Right hindlimb (tissue), 1 donor: ENCODE measurements at regions not wholly inside any gene's neighbourhood (a gene's known extent, or its start where the extent isn't known, plus 50 kb on each side); places are given as distances from the start of the nearest gene placed in this dataset.
"Not testable (repeated sequence)": the region's sequence is repeated elsewhere in the genome, so short reads cannot be mapped to it uniquely, and the experiment has no call there.

Source experiments
- DNase-seq: peaks from one replicate; pipeline ENCODE4 v3.0.0-alpha.2; 2018

DNA sequence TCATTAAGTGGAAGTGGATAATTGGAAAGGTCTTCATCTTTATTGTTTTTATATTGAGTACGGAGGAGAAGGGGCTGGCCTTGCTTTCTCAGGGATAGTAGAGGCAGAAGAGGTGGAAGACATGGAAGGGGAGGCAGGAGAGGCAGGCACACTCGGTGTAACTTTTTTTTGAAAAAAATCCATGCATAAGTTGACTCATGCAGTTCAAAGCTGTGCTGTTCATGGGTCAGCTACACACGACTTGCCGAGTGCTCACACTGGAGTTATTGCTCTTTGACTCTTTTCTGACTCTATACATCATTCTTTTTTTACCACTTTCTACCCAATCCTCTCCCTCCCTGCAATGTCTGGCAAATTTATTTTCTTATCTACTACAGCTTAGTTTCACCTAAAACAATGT lies 158.3 kb upstream of the AADAT start:
- no peak for DNase-seq

DNA sequence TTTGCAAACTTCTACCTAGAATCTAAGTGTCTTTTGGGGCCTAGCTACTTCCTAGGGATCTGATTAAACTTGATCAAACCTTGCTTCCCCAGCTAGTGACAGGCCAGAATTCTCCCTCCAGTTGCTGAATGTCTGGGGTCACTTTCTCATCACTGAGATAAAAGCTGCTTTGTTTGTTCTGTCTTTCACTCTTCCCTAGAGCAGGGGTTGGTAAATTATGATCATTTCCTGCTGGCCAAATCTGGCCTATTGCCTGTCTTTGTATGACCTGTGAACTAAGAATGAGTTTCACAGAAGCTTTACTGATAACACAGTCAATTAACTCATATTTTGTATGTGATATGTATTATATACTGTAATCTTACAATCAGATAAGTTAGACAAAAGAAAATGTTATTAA lies 157.8 kb upstream of the AADAT start:
- DNase-seq: no peak

DNA sequence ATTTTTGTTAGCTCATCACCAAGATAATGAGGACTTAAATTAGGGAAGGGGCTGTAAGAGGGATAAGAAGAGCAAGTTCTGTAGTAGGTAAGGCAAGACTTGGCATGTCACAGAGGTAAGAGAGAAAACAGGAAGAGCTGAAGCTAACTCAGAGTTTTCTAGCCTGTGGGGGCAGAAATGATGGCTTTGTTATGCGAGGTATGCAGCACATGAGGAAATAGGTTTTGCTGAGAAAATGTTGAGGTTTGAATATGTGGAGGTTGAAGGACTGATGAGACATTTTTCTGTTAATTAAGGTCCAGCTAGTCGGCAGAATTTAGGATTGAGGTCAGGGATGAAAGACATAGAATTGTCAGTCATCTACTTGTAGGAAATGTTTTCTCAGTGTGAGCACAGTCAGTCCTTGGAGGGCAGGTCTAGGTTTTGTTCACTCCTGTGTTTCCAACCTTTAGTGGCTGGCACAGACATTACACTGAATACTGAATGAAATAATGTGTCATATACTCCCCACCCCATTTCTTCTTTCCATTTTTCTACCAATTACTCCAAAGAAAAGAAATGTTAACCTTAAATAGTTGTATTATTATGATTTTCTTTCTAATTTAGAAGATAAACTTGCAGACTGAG lies 154.0 kb upstream of the AADAT start:
- DNase-seq: no peak

DNA sequence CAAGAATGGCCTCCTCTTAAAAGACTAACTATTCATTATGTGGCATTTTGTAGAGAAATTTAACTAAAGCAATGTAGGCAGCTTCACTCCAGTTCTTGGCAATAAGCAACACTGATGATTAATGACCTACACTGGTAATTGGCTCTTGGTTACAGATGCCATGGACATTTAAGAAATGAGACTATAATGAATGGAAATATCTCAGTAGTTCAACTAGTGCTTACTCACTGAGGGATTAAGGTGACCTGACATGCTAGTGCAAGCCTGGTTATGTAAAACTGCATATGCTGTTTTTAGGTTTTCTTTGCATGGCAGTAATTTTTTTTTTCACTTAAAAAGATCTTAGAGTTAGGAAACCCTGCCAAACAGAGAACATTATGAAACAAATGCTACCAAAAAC lies 152.7 kb upstream of the AADAT start:
- DNase-seq: no peak

DNA sequence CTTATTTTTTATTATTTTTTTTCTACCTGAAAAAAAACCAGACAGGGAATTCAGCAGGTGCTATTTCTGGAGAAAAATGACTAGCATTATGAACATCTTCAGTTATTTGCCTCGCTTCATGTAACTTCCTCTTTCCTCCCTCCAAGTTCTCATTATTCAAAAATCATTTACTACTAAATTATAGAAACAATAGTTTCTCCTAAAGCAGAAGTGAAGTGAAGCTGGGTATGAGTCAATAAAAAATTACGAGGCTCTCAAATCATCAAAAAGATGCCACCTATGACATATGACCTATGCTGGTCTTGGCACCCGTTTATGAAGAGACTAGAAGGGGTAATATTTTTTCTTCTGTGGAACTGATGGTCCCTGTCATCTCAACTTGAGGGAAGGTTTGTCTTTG lies 145.0 kb upstream of the AADAT start:
- no peak for DNase-seq

DNA sequence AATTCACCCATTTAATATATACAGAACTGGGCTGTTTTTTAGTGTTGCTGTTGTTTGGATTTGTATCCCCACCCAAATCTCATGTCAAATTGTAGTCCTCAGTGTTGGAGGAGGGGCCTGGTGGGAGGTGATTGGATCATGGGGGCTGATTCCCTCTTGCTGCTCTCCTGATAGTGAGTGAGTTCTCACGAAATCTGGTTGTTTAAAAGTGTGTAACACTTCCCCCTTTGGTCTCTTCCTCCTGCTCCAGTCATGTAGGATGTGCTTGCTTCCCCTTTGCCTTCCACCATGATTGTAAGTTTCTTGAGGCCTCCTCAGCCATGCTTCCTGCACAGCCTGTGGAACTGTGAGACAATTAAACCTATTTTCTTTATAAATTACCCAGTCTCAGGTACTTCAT lies 141.6 kb upstream of the AADAT start:
- DNase-seq: no peak

DNA sequence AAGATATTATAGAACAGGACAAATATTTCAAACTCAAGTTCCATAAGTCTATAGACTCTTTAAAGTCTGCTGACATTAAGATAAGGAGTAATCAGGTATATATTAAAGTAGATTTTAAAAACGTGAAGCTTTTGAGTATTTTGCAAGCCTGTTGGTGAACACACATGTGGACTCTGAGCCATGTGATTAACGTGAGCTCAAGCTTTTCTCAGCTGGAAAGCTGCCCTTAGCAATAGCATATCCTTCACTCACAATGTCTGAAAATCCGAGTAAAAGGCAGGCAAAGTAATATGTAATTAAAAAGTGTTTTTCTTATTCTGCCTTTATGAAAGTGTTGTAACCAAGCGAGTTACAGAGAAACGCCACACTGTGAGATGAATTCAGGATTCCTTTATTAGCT lies 140.5 kb upstream of the AADAT start:
- DNase-seq: no peak

DNA sequence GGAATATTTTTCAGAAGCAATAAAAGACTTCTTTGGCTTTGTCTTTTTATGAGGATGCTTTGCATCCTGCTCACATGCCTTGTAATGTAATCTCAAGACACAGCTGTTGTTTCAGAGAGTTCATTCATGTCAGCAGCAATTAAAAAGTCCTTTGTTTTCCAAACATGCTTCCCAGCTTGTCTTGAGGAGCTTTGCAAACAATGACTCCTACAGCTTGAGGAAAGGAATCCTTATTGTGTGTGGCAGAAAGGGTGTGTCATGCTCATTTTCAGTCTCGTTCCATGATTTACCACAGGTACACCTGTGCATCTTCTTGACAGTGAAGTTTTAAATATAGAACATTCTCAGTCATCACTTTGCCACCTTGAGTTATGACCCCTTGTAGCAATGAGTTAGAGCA lies 139.2 kb upstream of the AADAT start:
- DNase-seq: no peak

DNA sequence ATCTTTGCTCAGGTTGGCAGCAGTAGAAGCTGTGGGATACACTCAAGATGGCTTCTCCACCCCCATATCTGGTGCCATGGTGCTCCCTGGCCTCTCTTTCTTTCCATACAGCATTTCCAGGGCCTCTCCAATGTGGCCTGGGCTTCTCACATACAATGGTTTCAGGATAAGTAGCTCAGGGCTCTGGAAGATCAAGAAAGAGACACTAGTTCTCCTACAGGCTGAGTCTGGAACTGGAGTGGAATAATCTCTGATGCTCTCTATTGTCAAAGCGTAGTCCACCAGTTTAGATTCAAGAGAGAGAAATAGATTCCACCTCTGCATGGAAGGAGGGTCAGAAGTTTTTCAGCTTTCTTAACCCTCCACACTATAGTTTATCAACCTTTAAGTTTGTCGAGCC lies 138.2 kb upstream of the AADAT start:
- no peak for DNase-seq

DNA sequence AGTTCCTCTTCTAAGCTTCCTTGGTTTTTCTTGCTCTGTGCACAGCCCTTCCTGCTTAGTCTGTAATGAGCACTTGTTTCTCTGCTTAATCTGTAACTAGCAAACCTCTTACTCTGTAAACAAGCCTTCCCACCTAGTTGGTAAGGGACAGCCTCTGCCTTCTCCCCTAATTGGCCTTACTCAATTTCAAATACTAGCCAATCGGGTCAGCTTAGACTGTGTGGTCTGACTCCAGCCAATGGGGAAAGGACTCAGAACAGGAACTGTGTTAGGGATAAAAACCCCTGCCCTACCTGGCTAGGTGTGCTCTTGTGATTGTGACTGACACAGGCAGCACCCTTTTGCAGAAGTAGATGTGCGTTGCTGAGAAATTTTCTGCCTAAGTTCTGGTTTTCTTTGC lies 136.5 kb upstream of the AADAT start:
- DNase-seq: no peak

DNA sequence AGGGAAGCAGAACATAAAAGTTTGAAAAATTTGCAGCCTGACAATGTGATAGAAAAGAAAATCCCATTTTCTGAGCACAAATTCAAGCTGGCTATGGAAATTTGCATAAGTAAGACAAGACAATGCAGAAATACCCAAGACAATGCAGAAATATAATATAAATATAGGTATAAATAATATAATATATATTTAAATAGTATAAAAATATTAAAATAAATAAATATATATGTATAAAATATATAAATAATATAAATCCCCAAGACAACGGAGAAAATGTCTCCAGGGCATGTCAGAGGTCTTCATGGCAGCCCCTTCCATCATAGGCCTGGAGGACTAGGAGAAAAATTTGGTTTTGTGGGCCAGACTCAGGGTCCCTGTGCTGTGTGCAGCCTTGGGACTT lies 125.0 kb upstream of the AADAT start:
- no peak for DNase-seq

DNA sequence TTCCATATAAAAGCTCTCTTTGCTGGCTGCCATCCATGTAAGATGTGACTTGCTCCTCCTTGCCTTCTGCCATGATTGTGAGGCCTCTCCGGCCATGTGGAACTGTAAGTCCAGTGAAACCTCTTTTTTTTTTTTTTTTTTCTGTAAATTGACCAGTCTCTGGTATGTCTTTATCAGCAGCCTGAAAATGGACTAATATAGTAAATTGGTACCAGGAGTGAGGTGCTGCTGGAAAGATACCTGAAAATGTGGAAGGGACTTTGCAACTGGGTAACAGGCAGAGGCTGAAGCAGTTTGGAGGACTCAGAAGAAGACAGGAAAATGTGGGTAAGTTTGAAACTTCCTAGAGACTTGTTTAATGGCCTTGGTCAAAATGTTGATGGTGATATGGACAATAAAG lies 124.3 kb upstream of the AADAT start:
- DNase-seq: no peak

DNA sequence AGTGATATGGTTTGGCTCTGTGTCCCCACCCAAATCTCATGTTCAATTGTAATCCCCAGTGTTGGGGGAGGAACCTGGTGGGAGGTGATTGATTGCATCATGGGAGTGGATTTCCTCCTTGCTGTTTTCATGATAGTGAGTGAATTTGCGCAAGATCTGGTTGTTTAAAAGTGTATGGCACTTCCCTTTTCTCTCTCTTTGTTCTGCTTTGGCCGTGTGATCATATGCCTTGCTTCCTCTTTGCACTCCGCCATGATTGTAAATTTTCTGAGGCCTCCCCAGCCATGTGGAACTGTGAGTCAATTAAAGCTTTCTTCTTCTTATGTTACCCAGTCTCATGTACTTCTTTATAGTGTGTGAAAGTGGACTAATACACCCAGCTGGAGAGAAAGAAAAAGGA lies 113.0 kb upstream of the AADAT start:
- DNase-seq: no peak

DNA sequence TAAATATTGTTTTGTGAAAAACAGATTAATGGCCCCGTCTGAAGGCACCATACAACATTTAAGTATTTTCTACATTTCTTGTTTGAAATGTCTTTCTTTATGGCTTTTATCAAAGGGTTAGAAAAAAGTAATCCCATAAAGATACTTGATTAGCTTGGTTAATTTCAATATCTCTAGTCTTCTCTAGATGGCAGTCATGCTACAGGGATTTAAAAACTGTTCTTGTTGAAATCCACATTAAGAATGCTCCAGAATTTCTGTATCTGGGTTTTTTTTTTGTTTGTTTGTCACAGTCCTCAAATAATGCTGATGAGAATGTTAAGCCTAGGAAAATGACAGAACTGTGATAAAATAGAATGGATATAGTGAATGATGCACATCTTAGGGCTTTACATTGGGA lies 109.0 kb upstream of the AADAT start:
- DNase-seq: no peak

DNA sequence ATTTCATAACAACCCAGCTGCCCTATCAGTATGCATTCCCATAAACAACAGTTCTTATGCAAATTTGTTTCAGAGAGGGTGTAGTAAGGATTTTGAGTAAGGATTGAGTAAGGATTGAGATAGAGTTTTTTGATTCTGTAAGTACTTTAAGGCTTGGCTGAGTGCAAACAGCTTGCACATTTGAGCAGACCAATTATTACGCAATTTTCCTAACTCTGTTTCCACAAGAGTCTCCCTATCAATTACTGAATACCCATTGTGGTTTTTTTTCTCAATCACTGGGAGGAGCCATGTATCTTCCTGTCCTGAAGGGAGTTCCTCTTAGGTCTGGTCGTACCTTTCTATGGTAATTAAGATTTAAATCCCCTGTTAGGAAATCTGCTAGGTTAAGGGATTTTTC lies 105.0 kb upstream of the AADAT start:
- not testable (repeated sequence) for DNase-seq

DNA sequence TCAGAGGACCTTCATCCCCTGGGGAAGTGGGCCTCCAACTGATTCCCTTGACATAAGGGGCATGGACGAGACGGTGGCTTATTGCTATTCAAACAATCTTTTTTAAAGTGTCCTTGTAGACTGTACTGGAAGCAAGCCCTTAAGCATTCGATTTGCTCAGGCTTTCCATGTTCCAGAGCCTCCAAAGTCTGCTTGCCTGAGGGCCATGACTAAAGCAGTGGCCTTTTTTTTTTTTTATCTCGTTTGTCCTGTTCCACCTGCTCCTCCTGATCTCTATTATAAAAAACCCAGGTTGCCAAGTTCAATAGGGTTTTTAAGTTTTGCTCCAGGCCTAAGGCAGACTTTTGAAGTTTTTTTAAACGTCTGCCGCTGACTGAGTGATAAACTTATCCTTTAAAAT lies 103.7 kb upstream of the AADAT start:
- no peak for DNase-seq

DNA sequence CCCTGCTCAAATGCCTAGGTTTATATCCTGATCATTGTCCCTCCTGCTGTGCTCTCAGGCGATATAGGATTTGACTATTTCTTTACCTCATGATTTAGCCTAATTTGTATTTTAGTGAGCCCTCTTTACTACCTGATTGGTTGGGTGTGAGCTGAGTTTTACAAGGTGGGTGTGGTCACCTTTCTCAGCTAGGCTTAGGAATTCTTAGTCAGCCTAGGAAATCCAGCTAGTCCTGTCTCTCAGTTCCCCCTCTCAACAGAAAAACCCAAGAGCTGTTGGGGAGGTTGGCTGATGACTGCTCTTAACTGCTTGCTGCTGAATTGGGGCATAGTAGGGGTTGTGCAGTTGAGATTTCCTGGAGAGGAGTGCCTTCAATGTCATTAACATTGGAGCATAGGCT lies 100.5 kb upstream of the AADAT start:
- no peak for DNase-seq

DNA sequence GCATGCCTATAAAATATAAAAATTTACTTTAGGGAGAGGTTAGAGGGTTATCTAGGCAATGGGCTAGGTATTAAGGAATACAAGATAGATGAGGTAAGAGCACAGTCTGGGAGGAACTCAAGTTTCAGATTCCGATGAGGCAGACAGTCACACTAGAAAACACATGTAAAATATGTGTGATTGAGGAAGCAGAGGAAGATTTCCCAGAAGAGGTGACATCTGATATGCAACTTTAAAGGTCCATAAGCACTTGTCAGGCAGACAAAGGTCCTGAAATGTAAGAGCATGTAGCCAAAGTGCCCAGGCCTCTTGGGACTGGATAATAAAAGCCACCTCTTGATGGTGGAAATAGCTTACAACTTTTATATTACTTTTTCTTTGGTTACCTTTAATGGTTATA lies 81.1 kb upstream of the AADAT start:
- DNase-seq: no peak

DNA sequence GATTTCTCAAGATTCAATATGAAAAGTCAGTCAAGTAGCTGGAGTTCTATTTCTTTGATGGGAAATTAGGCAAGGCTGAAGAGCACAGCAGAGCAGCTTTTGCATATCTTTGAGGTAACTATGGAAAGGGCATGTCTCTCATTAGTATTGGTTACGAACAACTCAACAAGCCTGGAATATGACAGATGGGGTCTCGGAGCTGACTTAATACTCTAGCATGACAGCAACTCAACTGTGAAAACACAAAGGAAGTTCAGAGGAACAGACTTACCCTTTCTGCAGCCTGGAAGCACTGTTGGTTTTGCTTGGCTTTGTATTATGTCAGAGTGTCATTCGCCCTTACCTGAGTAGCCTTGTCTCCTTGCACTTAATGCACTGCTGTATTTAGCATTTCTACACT lies 79.9 kb upstream of the AADAT start:
- DNase-seq: no peak

DNA sequence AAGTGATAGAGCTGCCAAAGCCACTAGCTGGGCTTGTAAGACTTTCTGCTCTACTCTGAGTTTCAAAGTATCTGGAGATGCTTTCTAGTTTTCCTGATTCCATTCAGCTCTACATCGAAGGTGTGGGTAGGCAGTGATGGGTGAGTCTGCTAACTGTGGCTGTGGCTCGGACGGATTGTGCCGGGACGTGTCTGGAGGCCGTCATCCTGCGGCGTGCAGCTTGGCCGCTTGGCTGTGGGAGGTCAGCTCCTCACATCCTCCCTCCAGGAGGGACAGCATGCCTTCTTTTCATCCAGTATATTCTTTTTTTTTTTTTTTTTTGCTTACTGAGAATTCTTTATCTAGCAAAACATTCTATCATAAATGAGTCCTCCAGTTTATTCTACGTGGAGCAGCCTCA lies 77.9 kb upstream of the AADAT start:
- no peak for DNase-seq

DNA sequence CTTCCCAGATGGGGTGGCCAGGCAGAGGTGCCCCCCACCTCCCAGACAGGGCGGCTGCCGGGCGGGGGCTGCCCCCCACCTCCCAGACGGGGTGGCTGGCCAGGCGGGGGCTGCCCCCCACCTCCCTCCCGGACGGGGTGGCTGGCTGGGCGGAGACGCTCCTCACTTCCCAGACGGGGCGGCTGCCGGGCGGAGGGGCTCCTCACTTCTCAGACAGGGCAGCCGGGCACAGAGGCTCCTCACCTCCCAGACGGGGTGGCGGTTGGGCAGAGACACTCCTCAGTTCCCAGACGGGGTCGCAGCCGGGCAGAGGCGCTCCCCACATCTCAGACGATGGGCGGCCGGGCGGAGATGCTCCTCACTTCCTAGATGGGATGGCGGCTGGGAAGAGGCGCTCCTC lies 76.4 kb upstream of the AADAT start:
- not testable (repeated sequence) for DNase-seq

DNA sequence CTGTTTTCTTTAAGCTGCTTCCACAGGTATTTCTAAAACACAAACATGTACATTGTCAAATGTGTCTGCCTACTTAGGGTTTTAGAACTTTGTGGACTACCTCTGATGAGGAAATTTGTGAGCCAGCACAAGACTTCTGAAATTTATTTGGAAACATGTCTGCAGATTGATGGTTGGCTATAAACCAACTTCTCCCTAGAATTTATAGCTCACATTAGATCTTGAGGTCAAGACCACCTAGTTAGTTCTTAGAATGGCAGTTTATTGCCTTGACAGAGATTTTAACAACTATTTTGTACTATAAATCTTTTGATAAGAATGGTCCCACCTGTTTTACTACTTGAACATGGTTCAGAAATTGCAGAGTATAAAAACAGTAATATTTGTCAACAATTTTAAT lies 72.7 kb upstream of the AADAT start:
- DNase-seq: no peak

DNA sequence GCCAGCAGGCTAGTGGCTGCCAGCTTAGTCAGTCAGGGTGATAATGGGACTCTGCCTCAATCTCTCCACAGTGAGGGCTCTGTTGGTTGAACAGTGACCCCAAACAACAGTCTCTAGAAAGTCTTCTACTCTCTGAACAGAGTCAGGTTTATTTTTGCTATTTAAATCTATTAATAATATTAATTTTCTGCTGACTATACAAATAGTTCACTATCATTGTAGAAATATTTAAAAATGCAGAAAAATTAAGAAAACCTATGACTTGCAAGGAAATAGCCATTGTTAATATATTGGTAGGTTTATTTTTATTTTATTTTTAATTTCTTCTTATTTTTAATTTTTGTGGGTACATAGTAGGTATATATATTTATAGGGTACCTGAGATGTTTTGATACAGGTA lies 67.9 kb upstream of the AADAT start:
- DNase-seq: no peak

DNA sequence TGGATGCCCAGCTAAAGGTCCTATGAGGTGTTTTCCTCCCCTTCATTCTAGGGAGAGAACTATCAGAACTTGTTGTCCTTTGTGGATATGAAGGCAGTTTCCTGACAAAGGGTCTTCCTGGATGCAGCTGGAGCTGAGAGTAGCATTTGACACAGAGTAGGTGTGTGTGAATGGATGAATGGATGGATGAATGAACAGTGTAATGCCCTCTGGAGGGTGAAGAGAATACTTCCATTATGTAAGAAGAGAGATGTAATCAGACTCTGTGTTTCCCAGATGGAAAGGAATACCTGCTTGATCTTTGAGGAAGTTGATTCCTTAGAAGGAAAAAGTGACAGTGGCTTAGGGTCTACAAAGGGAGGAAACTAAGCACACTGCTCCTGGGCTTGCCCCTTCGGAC lies 55.4 kb upstream of the AADAT start:
- DNase-seq: no peak

DNA sequence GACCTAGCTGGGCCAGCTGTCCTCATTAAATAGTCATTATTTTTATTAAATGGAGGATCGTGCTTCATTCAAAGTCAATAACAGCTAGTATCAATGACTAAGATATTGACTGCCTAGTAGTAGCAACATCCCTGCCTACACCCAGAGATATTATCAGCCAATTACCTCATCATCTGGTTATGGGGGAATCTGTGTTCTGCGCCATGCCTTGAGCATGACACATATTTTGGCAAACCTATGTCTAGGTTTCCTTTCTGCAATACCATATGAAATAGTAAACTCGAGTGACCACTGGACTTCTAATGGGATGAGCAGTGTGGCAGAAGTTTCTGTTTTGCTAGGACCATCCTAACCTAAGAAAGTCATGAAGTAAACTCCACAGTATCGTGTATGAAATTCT lies 50.0 kb upstream of the AADAT start:
- DNase-seq: no peak
